ENCODE measurements at regions not wholly inside any gene's neighbourhood (a gene's known extent, or its start where the extent isn't known, plus 50 kb on each side); places are given as distances from the start of the nearest gene placed in this dataset.

GRCh38 chr2:84249140-84249539, 209.9 kb downstream of the SUCLG1 start:
- Histone ChIP-seq H3K9ac (ENCODE audit: insufficient read depth in 1 of 2, low read length in 2 of 2) (no peak overlapping the region), H3K27ac (ENCODE audit: low read depth in 1 of 2, low read length in 1 of 2) (no peak overlapping the region), H3K27me3 (ENCODE audit: control insufficient read depth in 3 of 3, insufficient read depth in 3 of 3, low read length in 2 of 3) (no peaks in the 10 kb centered on the region), H3K9me3 (ENCODE audit: control insufficient read depth in 4 of 4, insufficient read depth in 3 of 4, low read length in 3 of 4) (no peaks in the 10 kb centered on the region), H3K4me1 (ENCODE audit: control insufficient read depth in 5 of 5, insufficient read depth in 5 of 5, low read length in 5 of 5) (peaks cover 0 to 9% (median 0%) of the 10 kb centered on the region in 5 donors), H3K36me3 (ENCODE audit: control insufficient read depth in 4 of 4, insufficient read depth in 4 of 4, low read length in 4 of 4) (no peaks in the 10 kb centered on the region), H3K4me3 (no peak overlapping the region)
- TF ChIP-seq, protein P1, sequence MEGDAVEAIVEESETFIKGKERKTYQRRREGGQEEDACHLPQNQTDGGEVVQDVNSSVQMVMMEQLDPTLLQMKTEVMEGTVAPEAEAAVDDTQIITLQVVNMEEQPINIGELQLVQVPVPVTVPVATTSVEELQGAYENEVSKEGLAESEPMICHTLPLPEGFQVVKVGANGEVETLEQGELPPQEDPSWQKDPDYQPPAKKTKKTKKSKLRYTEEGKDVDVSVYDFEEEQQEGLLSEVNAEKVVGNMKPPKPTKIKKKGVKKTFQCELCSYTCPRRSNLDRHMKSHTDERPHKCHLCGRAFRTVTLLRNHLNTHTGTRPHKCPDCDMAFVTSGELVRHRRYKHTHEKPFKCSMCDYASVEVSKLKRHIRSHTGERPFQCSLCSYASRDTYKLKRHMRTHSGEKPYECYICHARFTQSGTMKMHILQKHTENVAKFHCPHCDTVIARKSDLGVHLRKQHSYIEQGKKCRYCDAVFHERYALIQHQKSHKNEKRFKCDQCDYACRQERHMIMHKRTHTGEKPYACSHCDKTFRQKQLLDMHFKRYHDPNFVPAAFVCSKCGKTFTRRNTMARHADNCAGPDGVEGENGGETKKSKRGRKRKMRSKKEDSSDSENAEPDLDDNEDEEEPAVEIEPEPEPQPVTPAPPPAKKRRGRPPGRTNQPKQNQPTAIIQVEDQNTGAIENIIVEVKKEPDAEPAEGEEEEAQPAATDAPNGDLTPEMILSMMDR (IDR thresholded peaks at IDR 0.05; ENCODE audit: control extremely low read depth, extremely low read depth): no peak
- no peak for DNase-seq
- ATAC-seq (ENCODE audit: insufficient read depth, low FRiP score): no peak
- WGBS, 2 donors: 83 to 87% methylated on average over 4 of the region's 4 CpGs

DNA sequence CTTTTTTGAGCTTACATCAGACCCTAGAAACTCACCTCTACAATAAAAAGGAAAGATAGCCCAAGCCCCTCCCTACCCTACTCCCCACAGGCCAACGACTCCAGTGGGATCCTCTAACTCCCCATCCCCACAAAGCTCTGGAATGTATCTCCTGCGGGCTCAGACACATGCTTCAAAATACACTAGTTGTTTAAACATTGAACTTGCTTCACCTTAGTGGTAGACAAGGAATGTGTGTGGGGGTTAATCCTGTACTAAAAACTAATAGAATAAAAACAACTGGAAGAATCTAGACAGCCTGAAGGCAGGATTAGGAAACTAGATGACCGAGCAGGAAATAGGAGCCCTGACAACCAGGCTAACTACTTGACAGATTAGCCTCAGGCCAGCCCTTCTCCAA, 211.5 kb downstream of the SUCLG1 start:
- Histone ChIP-seq H3K9me3 (ENCODE audit: control insufficient read depth in 4 of 4, insufficient read depth in 3 of 4, low read length in 3 of 4) (no peaks in the 10 kb centered on the region), H3K9ac (ENCODE audit: insufficient read depth in 1 of 2, low read length in 2 of 2) (no peak overlapping the region), H3K27me3 (ENCODE audit: control insufficient read depth in 3 of 3, insufficient read depth in 3 of 3, low read length in 2 of 3) (no peaks in the 10 kb centered on the region), H3K36me3 (ENCODE audit: control insufficient read depth in 4 of 4, insufficient read depth in 4 of 4, low read length in 4 of 4) (no peaks in the 10 kb centered on the region), H3K27ac (ENCODE audit: low read depth in 1 of 2, low read length in 1 of 2) (no peak overlapping the region), H3K4me3 (no peak overlapping the region), H3K4me1 (ENCODE audit: control insufficient read depth in 5 of 5, insufficient read depth in 5 of 5, low read length in 5 of 5) (peaks cover 0 to 13% (median 0%) of the 10 kb centered on the region in 5 donors)
- DNase-seq (no peak), ATAC-seq (ENCODE audit: insufficient read depth, low FRiP score) (no peak)
- 67 to 80% methylated on average over 3 of the region's 3 CpGs for WGBS, 2 donors
- TF ChIP-seq, protein P1 (IDR thresholded peaks at IDR 0.05; ENCODE audit: control extremely low read depth, extremely low read depth): no peak

- no peaks in the 10 kb centered on the region for H3K36me3 ChIP-seq (ENCODE audit: control insufficient read depth in 4 of 4, insufficient read depth in 4 of 4, low read length in 4 of 4)
- H3K9me3 ChIP-seq (ENCODE audit: control insufficient read depth in 4 of 4, insufficient read depth in 3 of 4, low read length in 3 of 4): no peaks in the 10 kb centered on the region
- ATAC-seq (ENCODE audit: insufficient read depth, low FRiP score) (no peak), DNase-seq (peak; percentile 47 to 77 (median 74))
- TF ChIP-seq, protein P1 (IDR thresholded peaks at IDR 0.05; ENCODE audit: control extremely low read depth, extremely low read depth): no peak
- peaks cover 0 to 13% (median 0%) of the 10 kb centered on the region in 5 donors for H3K4me1 ChIP-seq (ENCODE audit: control insufficient read depth in 5 of 5, insufficient read depth in 5 of 5, low read length in 5 of 5)
- H3K4me3 ChIP-seq: no peak overlapping the region
- no peak overlapping the region for H3K27ac ChIP-seq (ENCODE audit: low read depth in 1 of 2, low read length in 1 of 2)
- no peaks in the 10 kb centered on the region for H3K27me3 ChIP-seq (ENCODE audit: control insufficient read depth in 3 of 3, insufficient read depth in 3 of 3, low read length in 2 of 3)
- 52 to 60% methylated on average over 9 of the region's 9 CpGs for WGBS, 2 donors
- H3K9ac ChIP-seq (ENCODE audit: insufficient read depth in 1 of 2, low read length in 2 of 2): no peak overlapping the region
These were observed 215.0 kb downstream of the SUCLG1 start for GRCh38 chr2:84243788-84244733.
